ENCODE measurements at regions not wholly inside any gene's neighbourhood (a gene's known extent, or its start where the extent isn't known, plus 50 kb on each side); places are given as distances from the start of the nearest gene placed in this dataset.

GRCh38 chr2:33873076-33873605 is 274.0 kb upstream of the FAM98A start:
- no peaks in the 10 kb centered on the region for H3K36me3 ChIP-seq
- no peak for TF ChIP-seq CTCF (IDR thresholded peaks at IDR 0.05; ENCODE audit: borderline replicate concordance)
- no peak for DNase-seq
- no peak overlapping the region for H3K27ac ChIP-seq (replicated peaks)
- H3K4me1 ChIP-seq = peaks cover 12% of the 10 kb centered on the region
- intact Hi-C loops (cut with micrococcal nuclease) = no loop called here
- peaks cover 39% of the 10 kb centered on the region for H3K9me3 ChIP-seq (replicated peaks)
- H3K27me3 ChIP-seq (ENCODE audit: low read depth) = no peaks in the 10 kb centered on the region
- H3K4me3 ChIP-seq = no peak overlapping the region

GRCh38 chr2:33859811-33860461 is 260.8 kb upstream of the FAM98A start:
- Histone ChIP-seq H3K27ac (replicated peaks) (no peak overlapping the region), H3K4me1 (no peaks in the 10 kb centered on the region), H3K36me3 (no peaks in the 10 kb centered on the region), H3K9me3 (replicated peaks) (peaks cover under 1% of the 10 kb centered on the region), H3K27me3 (ENCODE audit: low read depth) (no peaks in the 10 kb centered on the region), H3K4me3 (peak overlapping the region; percentile 5)
- DNase-seq = no peak
- no peak for TF ChIP-seq CTCF (IDR thresholded peaks at IDR 0.05; ENCODE audit: borderline replicate concordance)
- intact Hi-C loops (cut with micrococcal nuclease) = no loop called here

- Histone ChIP-seq H3K27me3 (ENCODE audit: low read depth) (no peaks in the 10 kb centered on the region), H3K4me1 (no peaks in the 10 kb centered on the region), H3K27ac (replicated peaks) (no peak overlapping the region), H3K36me3 (no peaks in the 10 kb centered on the region), H3K9me3 (replicated peaks) (peaks cover 8% of the 10 kb centered on the region), H3K4me3 (no peak overlapping the region)
- DNase-seq = no peak
- no peak for TF ChIP-seq CTCF (IDR thresholded peaks at IDR 0.05; ENCODE audit: borderline replicate concordance)
- intact Hi-C loops (cut with micrococcal nuclease) = no loop called here
Measured at GRCh38 chr2:33859176-33859575, 260.1 kb upstream of the FAM98A start.

- Histone ChIP-seq H3K4me3 (no peak overlapping the region), H3K9me3 (replicated peaks) (peaks cover 32% of the 10 kb centered on the region), H3K4me1 (no peaks in the 10 kb centered on the region), H3K27me3 (ENCODE audit: low read depth) (no peaks in the 10 kb centered on the region), H3K36me3 (no peaks in the 10 kb centered on the region), H3K27ac (replicated peaks) (no peak overlapping the region)
- DNase-seq = no peak
- TF ChIP-seq CTCF (IDR thresholded peaks at IDR 0.05; ENCODE audit: borderline replicate concordance) = no peak
- intact Hi-C loops (cut with micrococcal nuclease) = no loop called here
Measured at GRCh38 chr2:33848486-33848885, 249.4 kb upstream of the FAM98A start.

- intact Hi-C loops (cut with micrococcal nuclease) = no loop called here
- H3K4me3 ChIP-seq = no peak overlapping the region
- no peaks in the 10 kb centered on the region for H3K27me3 ChIP-seq (ENCODE audit: low read depth)
- no peak for TF ChIP-seq CTCF (IDR thresholded peaks at IDR 0.05; ENCODE audit: borderline replicate concordance)
- H3K4me1 ChIP-seq = no peaks in the 10 kb centered on the region
- no peaks in the 10 kb centered on the region for H3K36me3 ChIP-seq
- DNase-seq = no peak
- no peaks in the 10 kb centered on the region for H3K9me3 ChIP-seq (replicated peaks)
- H3K27ac ChIP-seq (replicated peaks) = no peak overlapping the region
Measured at GRCh38 chr2:33839791-33840190, 240.7 kb upstream of the FAM98A start.

Data from left ventricle myocardium inferior (tissue), 1 donor.